ENCODE measurements at regions not wholly inside any gene's neighbourhood (a gene's known extent, or its start where the extent isn't known, plus 50 kb on each side); places are given as distances from the start of the nearest gene placed in this dataset.

DNA sequence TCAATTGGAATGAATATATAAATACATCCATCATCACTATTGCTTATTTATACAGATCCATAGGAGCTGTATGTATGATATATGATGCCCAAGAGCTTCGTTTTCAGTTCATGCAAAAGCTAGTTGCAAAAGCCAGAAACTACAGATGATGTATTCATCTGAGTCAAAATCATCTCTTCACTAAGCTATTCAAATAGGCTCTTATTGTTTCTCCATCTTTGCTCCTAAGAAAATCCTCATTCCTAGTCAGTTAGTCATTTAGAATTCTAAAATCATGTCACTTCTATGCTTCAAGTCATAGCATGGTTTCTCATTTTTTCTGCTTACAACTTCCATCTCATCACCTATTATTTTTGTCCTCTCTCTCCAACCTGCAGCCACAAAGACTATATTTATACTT lies 300.1 kb upstream of the TRAM1L1 start:
- ATAC-seq (ENCODE audit: low read depth) = no peak
- TF ChIP-seq, protein P1, sequence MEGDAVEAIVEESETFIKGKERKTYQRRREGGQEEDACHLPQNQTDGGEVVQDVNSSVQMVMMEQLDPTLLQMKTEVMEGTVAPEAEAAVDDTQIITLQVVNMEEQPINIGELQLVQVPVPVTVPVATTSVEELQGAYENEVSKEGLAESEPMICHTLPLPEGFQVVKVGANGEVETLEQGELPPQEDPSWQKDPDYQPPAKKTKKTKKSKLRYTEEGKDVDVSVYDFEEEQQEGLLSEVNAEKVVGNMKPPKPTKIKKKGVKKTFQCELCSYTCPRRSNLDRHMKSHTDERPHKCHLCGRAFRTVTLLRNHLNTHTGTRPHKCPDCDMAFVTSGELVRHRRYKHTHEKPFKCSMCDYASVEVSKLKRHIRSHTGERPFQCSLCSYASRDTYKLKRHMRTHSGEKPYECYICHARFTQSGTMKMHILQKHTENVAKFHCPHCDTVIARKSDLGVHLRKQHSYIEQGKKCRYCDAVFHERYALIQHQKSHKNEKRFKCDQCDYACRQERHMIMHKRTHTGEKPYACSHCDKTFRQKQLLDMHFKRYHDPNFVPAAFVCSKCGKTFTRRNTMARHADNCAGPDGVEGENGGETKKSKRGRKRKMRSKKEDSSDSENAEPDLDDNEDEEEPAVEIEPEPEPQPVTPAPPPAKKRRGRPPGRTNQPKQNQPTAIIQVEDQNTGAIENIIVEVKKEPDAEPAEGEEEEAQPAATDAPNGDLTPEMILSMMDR (IDR thresholded peaks at IDR 0.05) = no peak
- no peak overlapping the region for H3K4me3 Mint-ChIP-seq
- H3K9me3 Mint-ChIP-seq = no peaks in the 10 kb centered on the region
- intact Hi-C loops (cut with micrococcal nuclease) = no loop called here
- no peaks in the 10 kb centered on the region for H3K4me1 Mint-ChIP-seq
- H3K36me3 Mint-ChIP-seq (ENCODE audit: low read depth) = no peaks in the 10 kb centered on the region
- H3K27me3 Mint-ChIP-seq = no peaks in the 10 kb centered on the region
- CTCF ChIA-PET = no interaction called here
- POLR2A ChIA-PET = no interaction called here
- no peak for DNase-seq
- no peak overlapping the region for H3K27ac Mint-ChIP-seq

- no peaks in the 10 kb centered on the region for H3K9me3 Mint-ChIP-seq
- H3K27ac Mint-ChIP-seq = no peak overlapping the region
- POLR2A ChIA-PET = no interaction called here
- no peaks in the 10 kb centered on the region for H3K27me3 Mint-ChIP-seq
- intact Hi-C loops (cut with micrococcal nuclease) = no loop called here
- no peak overlapping the region for H3K4me3 Mint-ChIP-seq
- DNase-seq (no peak), ATAC-seq (ENCODE audit: low read depth) (no peak)
- H3K4me1 Mint-ChIP-seq = no peaks in the 10 kb centered on the region
- TF ChIP-seq, protein P1 (IDR thresholded peaks at IDR 0.05) = no peak
- CTCF ChIA-PET = no interaction called here
- H3K36me3 Mint-ChIP-seq (ENCODE audit: low read depth) = no peaks in the 10 kb centered on the region
Observed at GRCh38 chr4:117387072-117387471, 301.7 kb upstream of the TRAM1L1 start.

- intact Hi-C loops (cut with micrococcal nuclease) = no loop called here
- ChIA-PET CTCF (no interaction called here), POLR2A (no interaction called here)
- no peaks in the 10 kb centered on the region for H3K36me3 Mint-ChIP-seq (ENCODE audit: low read depth)
- TF ChIP-seq, protein P1 (IDR thresholded peaks at IDR 0.05) = no peak
- DNase-seq (no peak), ATAC-seq (ENCODE audit: low read depth) (no peak)
- H3K4me1 Mint-ChIP-seq = no peaks in the 10 kb centered on the region
- H3K27ac Mint-ChIP-seq = no peak overlapping the region
- no peaks in the 10 kb centered on the region for H3K9me3 Mint-ChIP-seq
- no peaks in the 10 kb centered on the region for H3K27me3 Mint-ChIP-seq
- no peak overlapping the region for H3K4me3 Mint-ChIP-seq
Observed at GRCh38 chr4:117400039-117400835, 314.9 kb upstream of the TRAM1L1 start.

GRCh38 chr4:117412661-117413060 lies 327.3 kb upstream of the TRAM1L1 start:
- ChIA-PET CTCF (no interaction called here), POLR2A (no interaction called here)
- Mint-ChIP-seq H3K9me3 (no peaks in the 10 kb centered on the region), H3K4me3 (no peak overlapping the region), H3K4me1 (no peaks in the 10 kb centered on the region), H3K27me3 (no peaks in the 10 kb centered on the region), H3K27ac (no peak overlapping the region), H3K36me3 (ENCODE audit: low read depth) (no peaks in the 10 kb centered on the region)
- TF ChIP-seq, protein P1 (IDR thresholded peaks at IDR 0.05) = no peak
- ATAC-seq (ENCODE audit: low read depth) (no peak), DNase-seq (no peak)
- intact Hi-C loops (cut with micrococcal nuclease) = no loop called here

- no peaks in the 10 kb centered on the region for H3K27me3 Mint-ChIP-seq
- no peaks in the 10 kb centered on the region for H3K4me1 Mint-ChIP-seq
- POLR2A ChIA-PET = no interaction called here
- H3K9me3 Mint-ChIP-seq = peaks cover 2% of the 10 kb centered on the region
- CTCF ChIA-PET = no interaction called here
- no peaks in the 10 kb centered on the region for H3K36me3 Mint-ChIP-seq (ENCODE audit: low read depth)
- DNase-seq = no peak
- no peak overlapping the region for H3K4me3 Mint-ChIP-seq
- no peak overlapping the region for H3K27ac Mint-ChIP-seq
- ATAC-seq (ENCODE audit: low read depth) = no peak
- intact Hi-C loops (cut with micrococcal nuclease) = no loop called here
- TF ChIP-seq, protein P1 (IDR thresholded peaks at IDR 0.05) = no peak
Observed at GRCh38 chr4:117417856-117418255, 332.5 kb upstream of the TRAM1L1 start.
